Subcutaneous abdominal adipose tissue (tissue), 5 donors: ENCODE measurements at regions not wholly inside any gene's neighbourhood (a gene's known extent, or its start where the extent isn't known, plus 50 kb on each side); places are given as distances from the start of the nearest gene placed in this dataset.
"Not testable (repeated sequence)": the region's sequence is repeated elsewhere in the genome, so short reads cannot be mapped to it uniquely, and the experiment has no call there.

Source experiments
- H3K27ac ChIP-seq: one replicate; pipeline ENCODE4 v1.7.0; 2013; ENCODE audit warnings: low read depth, mild to moderate bottlenecking, inconsistent platforms, low read length, moderate library complexity
- H3K27me3 ChIP-seq, 5 donors: one replicate each; pipeline ENCODE4 v1.7.0; 2013; ENCODE audit warnings: low read length in 5 of 5, inconsistent platforms in 1 of 5; ENCODE audit not compliant: control insufficient read depth in 5 of 5, insufficient read depth in 4 of 5
- H3K36me3 ChIP-seq, 5 donors: one replicate each; pipeline ENCODE4 v1.7.0; 2013; ENCODE audit warnings: low read length in 5 of 5; ENCODE audit not compliant: control insufficient read depth in 5 of 5, insufficient read depth in 5 of 5
- H3K4me1 ChIP-seq, 5 donors: one replicate each; pipeline ENCODE4 v1.7.0; 2013; ENCODE audit warnings: low read length in 5 of 5, mild to moderate bottlenecking in 3 of 5, moderate library complexity in 1 of 5; ENCODE audit not compliant: control insufficient read depth in 5 of 5, insufficient read depth in 5 of 5
- H3K4me3 ChIP-seq, 5 donors: one replicate each; pipeline ENCODE4 v1.7.0; 2013; ENCODE audit warnings: low read length in 5 of 5, low read depth in 1 of 5
- H3K9ac ChIP-seq, 5 donors: one replicate each; pipeline ENCODE4 v1.7.0; 2013; ENCODE audit warnings: low read length in 5 of 5, mild to moderate bottlenecking in 4 of 5, moderate library complexity in 3 of 5
- H3K9me3 ChIP-seq, 5 donors: one replicate each; pipeline ENCODE4 v1.7.0; 2013; ENCODE audit warnings: low read length in 5 of 5; ENCODE audit not compliant: control insufficient read depth in 5 of 5
- donor health status: healthy.
- donor health status: healthy.
- donor health status: healthy.
- donor health status: healthy.
- donor health status: healthy.

DNA sequence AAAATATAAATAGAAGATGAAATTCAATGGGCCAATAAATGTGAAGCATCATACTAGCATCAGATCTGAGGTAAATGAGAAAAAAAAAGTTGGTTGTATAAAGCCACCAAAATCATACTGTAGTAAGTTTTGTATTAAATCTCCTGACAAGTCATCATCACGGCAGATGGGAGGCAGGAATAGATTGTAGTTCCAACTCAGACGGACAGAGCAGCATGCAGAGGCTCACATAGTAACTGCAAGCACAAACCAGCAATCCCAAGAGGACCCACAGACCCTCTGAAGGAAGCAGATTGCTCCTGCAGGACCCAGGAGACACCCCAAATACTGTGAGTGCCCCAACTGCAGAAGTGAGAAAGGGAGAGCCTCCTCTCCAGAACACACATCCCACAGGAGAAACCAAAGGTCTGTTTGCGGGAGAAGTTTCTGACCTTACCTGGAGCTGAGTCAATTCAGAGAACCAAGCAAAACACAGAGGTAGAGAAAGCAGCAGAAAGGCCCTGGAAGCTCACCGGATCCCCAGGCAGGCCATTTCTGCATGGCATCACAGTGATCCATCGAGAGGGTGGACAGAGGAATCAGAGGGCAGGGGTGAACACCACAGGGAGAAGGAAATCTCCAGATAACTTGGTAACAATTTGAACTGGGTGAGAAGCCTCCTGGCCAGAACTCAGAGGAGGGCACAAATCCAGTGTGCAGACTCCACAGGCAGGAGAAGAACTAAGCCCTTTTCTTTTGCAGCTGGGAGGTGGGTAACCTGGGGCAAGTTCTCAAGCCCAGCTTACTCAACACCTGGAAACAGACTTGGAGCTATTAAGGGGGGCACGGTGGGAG, 141.6 kb upstream of the ARHGEF26 start:
- no peak overlapping the region for H3K27ac ChIP-seq
- H3K4me3 ChIP-seq: no peak overlapping the region
- no peak overlapping the region for H3K9ac ChIP-seq
- peaks cover 2 to 23% (median 18%) of the 10 kb centered on the region in 5 donors for H3K4me1 ChIP-seq
- H3K27me3 ChIP-seq: no peaks in the 10 kb centered on the region
- no peaks in the 10 kb centered on the region for H3K9me3 ChIP-seq
- no peaks in the 10 kb centered on the region for H3K36me3 ChIP-seq

DNA sequence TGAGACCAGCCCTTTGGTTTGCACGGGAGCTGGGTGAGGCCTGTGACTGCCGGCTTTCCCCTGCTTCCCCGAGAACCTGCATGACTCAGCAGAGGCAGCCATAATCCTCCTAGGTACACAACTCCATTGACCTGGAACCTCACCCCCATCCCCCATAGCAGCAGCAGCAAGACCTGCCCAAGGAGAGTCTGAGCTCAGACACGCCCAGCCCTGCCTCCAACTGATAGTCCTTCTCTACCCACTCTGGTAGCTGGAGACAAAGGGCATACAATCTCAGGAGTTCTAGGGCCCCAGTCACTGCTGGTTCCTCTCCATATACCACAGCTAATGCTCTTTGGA, 141.0 kb upstream of the ARHGEF26 start:
- peaks cover 2 to 23% (median 18%) of the 10 kb centered on the region in 5 donors for H3K4me1 ChIP-seq
- no peaks in the 10 kb centered on the region for H3K9me3 ChIP-seq
- H3K27ac ChIP-seq: no peak overlapping the region
- H3K9ac ChIP-seq: no peak overlapping the region
- H3K36me3 ChIP-seq: no peaks in the 10 kb centered on the region
- H3K27me3 ChIP-seq: no peaks in the 10 kb centered on the region
- H3K4me3 ChIP-seq: no peak overlapping the region

DNA sequence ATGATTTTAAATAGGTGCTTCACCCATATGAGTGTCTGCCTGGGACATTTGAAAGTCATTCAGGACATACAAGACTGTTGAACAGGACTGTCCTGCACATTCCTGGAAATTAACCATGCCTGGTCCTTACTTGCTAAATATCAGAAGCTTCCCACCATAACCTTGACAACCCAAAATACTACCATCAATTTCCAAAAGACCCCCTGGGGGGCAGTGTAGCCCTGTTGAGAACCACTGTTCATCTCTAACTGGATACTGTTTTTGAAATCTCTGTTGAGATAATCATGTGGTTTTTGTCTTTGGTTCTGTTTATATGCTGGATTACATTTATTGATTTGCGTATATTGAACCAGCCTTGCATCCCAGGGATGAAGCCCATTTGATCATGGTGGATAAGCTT, 123.8 kb upstream of the ARHGEF26 start:
- H3K36me3 ChIP-seq, H3K27ac ChIP-seq, H3K4me1 ChIP-seq, H3K27me3 ChIP-seq, H3K9ac ChIP-seq, H3K9me3 ChIP-seq, H3K4me3 ChIP-seq: not testable (repeated sequence)

DNA sequence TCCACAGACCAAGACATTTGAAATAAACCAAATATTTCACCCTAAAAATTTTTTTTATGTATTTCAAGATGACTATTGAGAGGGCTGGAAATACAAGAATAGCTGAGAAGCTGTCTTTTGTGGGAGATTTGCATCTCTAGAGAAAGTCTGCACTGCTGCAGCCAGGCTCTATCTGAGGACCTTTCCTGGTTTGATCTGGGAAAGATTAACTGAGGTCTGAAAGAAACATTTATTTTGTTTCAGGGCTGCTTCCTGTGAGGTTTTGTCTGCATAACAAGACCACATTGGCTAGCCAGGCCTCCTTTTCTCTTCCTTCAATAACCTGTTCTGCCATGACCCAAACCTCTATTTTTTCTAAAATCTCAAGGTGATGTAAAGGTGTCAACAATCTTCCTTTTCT, 117.5 kb upstream of the ARHGEF26 start:
- no peak overlapping the region for H3K4me3 ChIP-seq
- H3K4me1 ChIP-seq: no peaks in the 10 kb centered on the region
- H3K9me3 ChIP-seq: no peaks in the 10 kb centered on the region
- H3K9ac ChIP-seq: no peak overlapping the region
- no peaks in the 10 kb centered on the region for H3K36me3 ChIP-seq
- no peak overlapping the region for H3K27ac ChIP-seq
- H3K27me3 ChIP-seq: no peaks in the 10 kb centered on the region

DNA sequence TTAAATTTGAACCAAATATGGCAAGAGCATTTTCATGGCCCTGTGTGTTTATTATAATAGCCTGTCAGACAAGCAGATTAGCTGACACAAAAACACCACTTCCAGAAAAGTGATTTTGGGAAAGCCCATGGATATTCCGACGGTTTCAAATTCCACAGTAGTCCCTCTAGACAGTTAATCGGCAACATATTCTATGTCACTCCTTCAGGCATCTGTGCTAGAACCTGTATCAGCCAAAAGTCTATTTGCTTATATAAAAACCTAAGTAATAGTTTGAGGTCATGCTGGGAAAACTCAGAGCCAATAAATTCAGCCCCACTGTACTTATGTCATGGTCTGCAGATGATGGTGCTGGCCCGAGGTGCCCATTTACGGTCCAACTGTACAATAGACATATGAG, 110.2 kb upstream of the ARHGEF26 start:
- Histone ChIP-seq H3K27ac (no peak overlapping the region), H3K4me3 (no peak overlapping the region), H3K27me3 (no peaks in the 10 kb centered on the region), H3K4me1 (no peaks in the 10 kb centered on the region), H3K36me3 (no peaks in the 10 kb centered on the region), H3K9ac (no peak overlapping the region), H3K9me3 (no peaks in the 10 kb centered on the region)

DNA sequence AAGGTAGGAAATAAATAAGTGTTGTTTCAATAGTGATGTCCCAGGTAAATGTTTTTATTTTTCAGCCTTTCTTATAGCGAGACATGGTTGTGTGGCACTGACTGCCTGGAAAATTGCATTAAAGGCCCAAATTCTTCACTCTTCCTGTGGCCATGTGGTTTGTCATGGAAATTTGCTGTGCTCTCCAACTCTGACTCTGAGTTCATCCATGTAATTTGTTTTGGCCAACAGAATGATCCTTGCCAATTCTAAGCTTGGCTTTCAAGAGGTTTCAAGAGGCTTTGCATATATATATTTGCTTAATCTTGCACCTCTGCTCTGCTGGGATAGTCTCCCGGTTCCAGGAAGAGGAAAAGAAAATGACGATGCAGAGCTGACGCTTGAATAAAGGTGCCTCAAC, 107.5 kb upstream of the ARHGEF26 start:
- H3K4me1 ChIP-seq: no peaks in the 10 kb centered on the region
- no peaks in the 10 kb centered on the region for H3K9me3 ChIP-seq
- no peaks in the 10 kb centered on the region for H3K27me3 ChIP-seq
- no peak overlapping the region for H3K4me3 ChIP-seq
- no peak overlapping the region for H3K27ac ChIP-seq
- H3K9ac ChIP-seq: no peak overlapping the region
- no peaks in the 10 kb centered on the region for H3K36me3 ChIP-seq

DNA sequence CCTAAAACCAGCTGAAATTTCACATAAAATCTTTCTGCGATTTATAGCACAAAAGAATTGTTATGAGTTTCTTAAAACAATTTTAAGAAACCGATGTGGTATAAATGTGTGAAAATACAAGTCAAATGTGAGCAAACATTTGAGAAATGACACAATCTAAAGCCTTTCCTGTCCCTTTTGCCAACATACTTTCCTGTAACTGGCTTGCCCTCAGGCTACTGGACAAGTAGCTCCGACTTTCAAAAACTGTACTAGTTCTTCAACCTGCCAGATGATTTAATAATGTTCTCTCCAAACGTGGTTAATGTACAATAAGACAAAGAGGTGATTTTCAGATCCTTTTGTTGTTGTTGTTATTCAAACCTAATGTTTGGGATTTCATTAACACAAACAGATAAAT, 105.9 kb upstream of the ARHGEF26 start:
- no peak overlapping the region for H3K27ac ChIP-seq
- H3K4me3 ChIP-seq: no peak overlapping the region
- H3K4me1 ChIP-seq: no peaks in the 10 kb centered on the region
- H3K36me3 ChIP-seq: no peaks in the 10 kb centered on the region
- no peaks in the 10 kb centered on the region for H3K27me3 ChIP-seq
- H3K9ac ChIP-seq: no peak overlapping the region
- no peaks in the 10 kb centered on the region for H3K9me3 ChIP-seq

DNA sequence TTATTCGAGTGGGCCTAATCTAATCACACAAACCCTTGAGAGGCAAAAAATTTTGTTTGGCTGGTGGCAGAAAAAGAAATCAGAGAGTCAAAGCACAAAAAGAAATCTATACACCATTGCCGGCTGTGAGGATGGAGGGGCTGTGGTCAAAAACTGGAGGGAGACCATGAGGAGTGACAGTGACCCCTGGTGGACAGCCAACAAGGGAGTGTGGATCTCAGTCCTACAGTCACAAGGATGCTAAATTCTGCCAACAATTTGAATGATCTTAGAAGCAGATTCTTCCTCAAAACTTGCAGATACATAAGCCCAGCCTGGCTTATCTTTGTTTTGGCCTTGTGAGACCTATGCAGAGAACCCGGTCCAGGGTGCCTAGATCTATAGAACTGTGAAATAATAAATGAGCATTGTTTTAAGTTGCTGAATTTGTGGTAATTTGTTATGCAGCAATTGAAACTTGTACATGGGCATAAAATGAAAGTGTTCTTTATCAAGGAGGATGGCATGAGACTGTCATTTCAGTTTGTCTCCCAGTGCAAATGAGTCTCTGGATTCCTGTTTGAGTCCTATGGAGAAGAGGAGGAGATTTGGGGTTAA, 103.0 kb upstream of the ARHGEF26 start:
- Histone ChIP-seq H3K36me3 (no peaks in the 10 kb centered on the region), H3K27me3 (no peaks in the 10 kb centered on the region), H3K4me3 (no peak overlapping the region), H3K4me1 (no peaks in the 10 kb centered on the region), H3K9ac (no peak overlapping the region), H3K9me3 (no peaks in the 10 kb centered on the region), H3K27ac (no peak overlapping the region)

DNA sequence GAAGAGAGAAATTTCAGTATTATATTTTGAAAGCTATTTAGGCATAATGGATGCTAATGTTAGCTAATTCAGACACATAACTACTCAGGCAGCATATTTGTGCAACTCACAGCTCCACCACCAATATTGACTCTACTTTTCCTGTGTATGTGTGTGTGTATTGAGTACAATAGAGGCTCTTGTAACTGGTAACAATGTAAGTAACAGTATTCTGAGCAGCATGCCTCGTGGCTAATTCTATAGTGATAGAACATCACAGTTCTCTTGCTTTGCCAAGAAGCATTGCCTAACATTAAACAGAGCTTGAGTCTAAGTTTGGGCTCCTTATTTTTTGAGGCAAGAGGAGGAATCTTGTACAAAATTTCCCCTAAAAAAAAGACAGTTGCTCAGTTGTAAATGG, 98.6 kb upstream of the ARHGEF26 start:
- Histone ChIP-seq H3K27me3 (no peaks in the 10 kb centered on the region), H3K4me1 (no peaks in the 10 kb centered on the region), H3K27ac (no peak overlapping the region), H3K9me3 (no peaks in the 10 kb centered on the region), H3K9ac (no peak overlapping the region), H3K4me3 (no peak overlapping the region), H3K36me3 (no peaks in the 10 kb centered on the region)

DNA sequence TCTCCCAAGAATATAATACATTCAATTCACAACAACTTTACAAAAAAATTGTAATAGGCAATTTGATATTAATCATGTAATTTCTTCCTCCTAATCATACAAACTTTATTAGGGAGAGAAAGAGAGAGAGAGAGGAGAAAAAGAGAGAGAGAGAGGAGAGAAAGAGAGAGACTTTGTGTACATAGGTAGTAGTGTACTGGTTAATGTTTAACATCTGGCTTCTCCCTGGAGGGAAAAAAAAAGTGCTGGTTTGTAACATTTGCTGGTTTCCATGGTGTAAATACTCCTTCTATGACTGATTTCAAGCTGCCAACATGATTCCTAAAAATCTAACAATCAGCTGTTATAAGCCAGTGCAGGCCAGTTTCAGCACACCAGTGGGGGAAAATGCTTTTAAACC, 98.0 kb upstream of the ARHGEF26 start:
- Histone ChIP-seq H3K4me3 (no peak overlapping the region), H3K9me3 (no peaks in the 10 kb centered on the region), H3K36me3 (no peaks in the 10 kb centered on the region), H3K9ac (no peak overlapping the region), H3K4me1 (no peaks in the 10 kb centered on the region), H3K27me3 (no peaks in the 10 kb centered on the region), H3K27ac (no peak overlapping the region)
